GM13977 (cell line): ENCODE measurements at regions not wholly inside any gene's neighbourhood (a gene's known extent, or its start where the extent isn't known, plus 50 kb on each side); places are given as distances from the start of the nearest gene placed in this dataset.

Experiments
- DNase-seq: peaks from one replicate; pipeline ENCODE4 v3.0.0; 2012; ENCODE audit warnings: low spot score
- CTCF ChIP-seq: IDR thresholded peaks from 2 replicates; pipeline ENCODE4 v1.5.1; 2012; ENCODE audit warnings: mild to moderate bottlenecking, control low read depth; ENCODE audit not compliant: insufficient read depth; ENCODE audit errors: extremely low read depth, missing control alignments
- in situ Hi-C: fragments of 300-500 bp; cut with MboI; formaldehyde crosslinking; loops from one replicate; pipeline ENCODE4 v1.12.0; 2022; ENCODE audit warnings: low sequenced_read_pairs, low pct_unique_long_range_greater_than_20kb, mixed read lengths, inconsistent platforms; ENCODE audit not compliant: unreplicated experiment

- DNase-seq = no peak
- TF ChIP-seq CTCF = no peak
- in situ Hi-C loops = no loop called here
These were observed 135.3 kb downstream of the DIPK2A start for GRCh38 chr3:144106970-144107369.

- no peak for TF ChIP-seq CTCF
- in situ Hi-C loops = no loop called here
- DNase-seq = no peak
These were observed 136.3 kb downstream of the DIPK2A start for GRCh38 chr3:144107923-144108322.

- peak; percentile 18 for DNase-seq
- in situ Hi-C loops = no loop called here
- TF ChIP-seq CTCF = no peak
These were observed 138.3 kb downstream of the DIPK2A start for GRCh38 chr3:144109944-144110343.

- DNase-seq = no peak
- no peak for TF ChIP-seq CTCF
- in situ Hi-C loops = no loop called here
These were observed 140.4 kb downstream of the DIPK2A start for GRCh38 chr3:144112036-144112435.

GRCh38 chr3:144112437-144112836, 140.8 kb downstream of the DIPK2A start:
- in situ Hi-C loops = no loop called here
- no peak for TF ChIP-seq CTCF
- no peak for DNase-seq

GRCh38 chr3:144114767-144115166, 143.1 kb downstream of the DIPK2A start:
- TF ChIP-seq CTCF = no peak
- in situ Hi-C loops = no loop called here
- no peak for DNase-seq

- in situ Hi-C loops = no loop called here
- no peak for TF ChIP-seq CTCF
- no peak for DNase-seq
These were observed 148.0 kb downstream of the DIPK2A start for GRCh38 chr3:144119633-144120032.
